HG03060 (cell line): ENCODE measurements at regions not wholly inside any gene's neighbourhood (a gene's known extent, or its start where the extent isn't known, plus 50 kb on each side); places are given as distances from the start of the nearest gene placed in this dataset.

Source experiments
- ATAC-seq: cut with Tn5 transposase; IDR thresholded peaks from one replicate; pipeline ENCODE4 v1.9.1; 2021; ENCODE audit warnings: low read depth, moderate number of reproducible peaks; ENCODE audit not compliant: unreplicated experiment

DNA sequence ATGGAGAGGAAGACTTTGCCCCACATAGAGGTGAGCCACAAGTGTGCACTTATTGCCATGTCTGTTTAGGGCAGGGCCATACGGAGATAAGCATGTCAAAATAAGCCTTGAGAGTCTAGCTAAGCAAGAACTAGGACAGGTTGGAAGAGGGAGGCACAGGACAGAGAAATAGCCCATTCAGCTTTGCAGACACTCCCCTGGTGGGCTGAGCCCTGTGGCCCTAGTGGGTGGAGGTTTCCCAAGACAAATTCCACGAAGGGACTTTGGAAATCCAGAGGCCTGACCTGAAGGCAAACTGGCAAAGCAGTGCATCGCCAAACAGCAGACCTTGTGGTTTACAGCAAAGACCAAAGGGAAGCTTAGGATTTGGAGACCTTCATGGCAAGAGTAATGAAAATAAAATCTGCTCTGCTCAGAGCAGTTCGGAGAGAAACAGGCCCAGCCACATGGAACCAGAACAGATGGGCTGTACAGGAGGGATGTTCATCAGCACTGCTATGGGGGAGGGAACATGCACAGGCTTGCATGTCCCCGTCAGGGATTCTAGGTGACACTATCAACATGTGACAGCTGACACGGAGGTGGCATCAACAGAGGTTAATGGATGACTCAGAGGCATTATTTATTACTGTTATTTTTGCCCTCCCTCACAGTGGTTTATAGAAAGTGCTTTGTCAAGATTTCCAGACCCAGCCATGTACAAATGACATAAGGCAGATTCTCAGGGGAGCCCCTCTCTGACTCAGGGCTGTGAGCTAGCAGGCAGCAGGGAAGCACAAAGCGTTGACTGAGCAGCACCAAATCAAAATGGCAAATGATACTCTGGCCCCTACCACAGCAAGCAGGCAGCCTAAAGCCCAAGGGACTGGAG, 90.1 kb upstream of the IRF2BP2 start:
- peak; percentile 76 for ATAC-seq

DNA sequence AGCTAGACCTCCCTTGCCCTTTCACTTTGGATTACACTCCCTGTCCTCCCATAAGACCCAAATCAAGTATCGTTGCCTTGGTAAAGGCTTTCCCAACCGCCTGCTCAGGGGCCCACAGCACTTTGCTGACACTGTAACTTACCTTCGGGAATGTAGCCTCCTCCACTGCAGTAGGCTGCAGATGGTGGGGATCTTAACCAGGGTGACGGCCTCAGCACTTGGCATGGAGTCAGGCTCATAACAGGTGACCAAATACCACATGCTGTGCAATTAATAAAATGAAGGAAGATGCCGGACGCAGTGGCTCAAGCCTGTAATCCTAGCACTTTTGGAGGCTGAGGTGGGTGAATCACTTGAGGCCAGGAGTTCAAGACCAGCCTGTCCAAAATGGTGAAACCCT, 88.7 kb upstream of the IRF2BP2 start:
- no peak for ATAC-seq

DNA sequence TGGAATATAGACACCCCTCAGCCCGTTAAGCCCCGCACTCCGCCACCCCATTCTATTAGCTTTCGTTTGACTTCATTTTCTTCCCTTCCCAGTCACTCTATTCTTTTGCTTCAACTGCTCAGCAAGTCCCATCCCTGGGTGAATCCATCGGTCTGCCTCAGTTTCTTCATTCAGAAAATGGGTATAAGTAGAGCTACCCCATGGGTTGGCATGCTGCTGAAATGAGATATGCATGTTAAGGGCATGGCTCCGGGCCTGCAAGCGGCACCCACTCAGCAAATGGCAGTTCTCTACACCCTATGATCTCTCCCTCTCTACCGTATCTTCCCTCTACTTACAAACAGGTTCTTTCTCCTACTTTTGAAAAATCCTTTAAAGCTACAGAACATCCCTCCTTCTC, 87.8 kb upstream of the IRF2BP2 start:
- ATAC-seq, result no peak

GRCh38 chr1:234697015-234697414, 87.0 kb upstream of the IRF2BP2 start:
- ATAC-seq, result no peak

- no peak for ATAC-seq
Measured at GRCh38 chr1:234696148-234696576, 86.2 kb upstream of the IRF2BP2 start.

- ATAC-seq, result no peak
Measured at GRCh38 chr1:234694661-234695060, 84.7 kb upstream of the IRF2BP2 start.

GRCh38 chr1:234692966-234693580, 83.1 kb upstream of the IRF2BP2 start:
- ATAC-seq, result no peak

- ATAC-seq, result no peak
Measured at GRCh38 chr1:234691567-234691966, 81.6 kb upstream of the IRF2BP2 start.

GRCh38 chr1:234690872-234691271, 80.9 kb upstream of the IRF2BP2 start:
- no peak for ATAC-seq

DNA sequence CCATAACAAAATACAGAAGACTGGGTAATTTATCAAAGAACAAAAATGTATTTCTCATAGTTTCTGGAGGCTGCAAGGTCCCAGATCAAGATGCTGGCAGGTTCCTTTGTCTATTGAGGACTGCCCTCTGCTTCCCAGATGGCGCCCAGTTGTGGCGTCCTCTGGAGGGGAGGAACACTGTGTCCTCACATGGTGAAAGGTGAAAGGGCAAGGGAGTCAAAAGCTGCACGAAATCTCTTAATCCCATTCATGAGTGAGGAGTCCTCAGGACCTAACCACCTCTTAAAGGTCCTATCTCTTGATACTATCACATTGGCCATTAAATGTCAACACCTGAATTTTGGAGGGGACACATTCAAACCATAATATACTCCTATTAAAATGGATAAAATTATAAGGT, 79.3 kb upstream of the IRF2BP2 start:
- no peak for ATAC-seq

- no peak for ATAC-seq
Measured at GRCh38 chr1:234687011-234687410, 77.0 kb upstream of the IRF2BP2 start.

- no peak for ATAC-seq
Measured at GRCh38 chr1:234686035-234686434, 76.1 kb upstream of the IRF2BP2 start.

DNA sequence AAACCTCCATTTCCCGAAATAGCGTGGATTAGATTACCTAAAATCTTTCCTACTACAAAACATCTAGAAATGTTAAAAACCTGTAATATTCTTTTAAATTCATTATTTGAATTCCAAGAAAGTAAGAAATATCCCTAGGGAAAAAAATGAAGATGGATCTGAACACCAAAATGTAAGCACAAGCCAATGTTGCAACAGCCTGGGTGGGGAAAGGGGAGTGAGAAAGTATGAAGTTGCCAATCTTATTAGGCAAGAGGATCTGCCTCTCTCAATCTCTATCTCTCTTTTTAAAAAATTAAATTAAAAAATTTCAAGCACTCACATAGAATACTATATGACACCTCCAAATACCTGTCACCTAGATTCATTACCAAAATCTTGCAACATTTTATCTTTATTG, 74.9 kb upstream of the IRF2BP2 start:
- no peak for ATAC-seq

GRCh38 chr1:234683861-234684632, 74.1 kb upstream of the IRF2BP2 start:
- no peak for ATAC-seq

DNA sequence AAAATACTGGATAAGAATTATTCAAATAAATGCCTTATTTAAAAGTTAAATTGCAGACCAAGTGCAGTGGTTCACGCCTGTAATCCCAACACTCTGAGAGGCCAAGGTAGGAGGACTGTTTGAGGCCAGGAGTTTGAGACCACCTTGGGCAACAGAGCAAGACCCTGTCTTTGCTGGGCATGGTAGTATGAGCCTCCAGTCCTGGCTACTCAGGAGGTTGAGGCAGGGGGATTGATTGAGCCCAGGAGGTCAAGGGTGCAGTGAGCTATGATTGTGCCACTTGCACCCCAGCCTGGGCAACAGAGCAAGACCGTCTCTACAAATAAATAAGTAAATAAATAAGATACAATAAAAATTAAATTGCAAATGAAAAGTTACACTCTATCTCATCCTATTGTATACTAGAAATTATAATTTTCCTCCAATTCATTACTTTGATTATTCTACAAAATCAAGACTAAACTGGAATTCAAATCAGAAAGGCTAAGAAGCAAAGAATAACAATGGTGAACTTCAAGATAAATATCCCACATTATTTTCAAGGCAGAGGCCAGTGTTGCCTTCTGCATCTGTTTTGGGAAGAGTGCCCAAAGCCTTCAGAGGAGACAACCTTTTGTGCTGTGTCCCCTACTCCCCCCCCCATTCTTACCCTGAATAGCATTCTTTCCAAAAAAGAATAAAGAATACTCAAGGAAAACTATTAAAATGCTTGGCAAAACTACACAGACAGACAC, 73.3 kb upstream of the IRF2BP2 start:
- no peak for ATAC-seq

- ATAC-seq, result no peak
Measured at GRCh38 chr1:234681990-234682389, 72.0 kb upstream of the IRF2BP2 start.

- no peak for ATAC-seq
Measured at GRCh38 chr1:234681065-234681464, 71.1 kb upstream of the IRF2BP2 start.

- no peak for ATAC-seq
Measured at GRCh38 chr1:234680331-234680904, 70.4 kb upstream of the IRF2BP2 start.

DNA sequence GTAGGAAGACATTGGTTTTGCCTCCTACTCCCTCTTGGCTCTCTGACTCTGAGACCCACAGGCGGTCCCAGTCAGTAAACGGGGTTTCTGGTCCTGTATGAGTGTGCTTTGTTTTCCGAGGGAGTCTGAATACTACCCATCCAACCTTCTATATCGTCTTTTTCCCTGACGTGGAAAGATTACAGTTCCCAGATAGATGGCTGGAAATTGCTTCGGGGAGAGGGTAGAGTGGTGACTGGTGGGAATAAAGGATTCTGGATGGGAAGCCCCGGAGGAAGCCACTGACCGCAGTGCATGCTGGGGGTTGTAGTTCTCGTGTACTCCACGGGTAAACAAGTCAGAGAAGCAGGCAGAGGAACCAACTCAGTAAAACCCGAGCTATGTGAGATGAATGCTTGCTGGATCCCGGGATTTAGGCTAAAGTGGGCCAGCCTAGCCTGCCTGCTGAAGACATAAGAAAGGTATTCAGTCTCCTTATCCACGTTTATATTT, 66.2 kb upstream of the IRF2BP2 start:
- no peak for ATAC-seq

DNA sequence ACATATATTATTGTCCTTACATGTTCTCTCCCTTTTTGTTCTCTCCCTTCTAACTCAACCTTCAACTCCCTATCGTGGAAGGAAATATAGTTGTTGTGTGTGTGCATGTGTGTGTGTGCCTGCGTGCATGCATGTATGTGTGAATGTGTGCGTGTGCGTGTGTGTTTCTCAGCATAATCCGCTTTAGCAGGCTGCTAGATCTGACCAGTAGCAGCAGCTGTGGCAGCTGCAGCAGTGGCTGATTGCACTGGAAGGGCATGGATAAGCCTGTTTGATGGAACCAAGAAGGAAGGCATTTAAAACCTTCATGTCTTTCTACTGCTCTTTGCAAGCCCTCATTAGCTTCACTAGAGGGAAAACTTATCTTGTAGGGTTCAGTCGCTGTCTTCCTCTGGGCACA, 65.6 kb upstream of the IRF2BP2 start:
- no peak for ATAC-seq
